H9 (cell line): ENCODE measurements at regions not wholly inside any gene's neighbourhood (a gene's known extent, or its start where the extent isn't known, plus 50 kb on each side); places are given as distances from the start of the nearest gene placed in this dataset.

ENCODE experiments used
- DNase-seq: peaks from one replicate; pipeline ENCODE4 v3.0.0-alpha.2; 2017
- H2AFZ ChIP-seq: one replicate; pipeline ENCODE4 v1.6.1; 2013; ENCODE audit warnings: mild to moderate bottlenecking, low read length, control low read depth, moderate library complexity
- H2AK5ac ChIP-seq: 2 replicates; pipeline ENCODE4 v1.6.1; 2013; ENCODE audit warnings: low read length, control low read depth, mixed read lengths; ENCODE audit not compliant: insufficient read length
- H2BK120ac ChIP-seq: one replicate; pipeline ENCODE4 v1.6.1; 2013; ENCODE audit warnings: low read depth, mild to moderate bottlenecking, low read length, control low read depth, inconsistent platforms; ENCODE audit not compliant: poor library complexity, severe bottlenecking
- H2BK12ac ChIP-seq: 2 replicates; pipeline ENCODE4 v1.6.1; 2013; ENCODE audit warnings: low read length, control low read depth, mixed read lengths, low read depth; ENCODE audit not compliant: insufficient read length
- H2BK15ac ChIP-seq: 2 replicates; pipeline ENCODE4 v1.6.1; 2013; ENCODE audit warnings: low read depth, low read length, control low read depth
- H2BK20ac ChIP-seq: one replicate; pipeline ENCODE4 v1.6.1; 2013; ENCODE audit warnings: low read depth, mild to moderate bottlenecking, low read length, control low read depth, inconsistent platforms; ENCODE audit not compliant: poor library complexity, severe bottlenecking
- H2BK5ac ChIP-seq: 2 replicates; pipeline ENCODE4 v1.6.1; 2013; ENCODE audit warnings: low read length, control low read depth, mixed read lengths; ENCODE audit not compliant: insufficient read length
- H3K14ac ChIP-seq: 2 replicates; pipeline ENCODE4 v1.6.1; 2013; ENCODE audit warnings: low read length, control low read depth; ENCODE audit not compliant: insufficient read depth
- H3K18ac ChIP-seq: 2 replicates; pipeline ENCODE4 v1.6.1; 2013; ENCODE audit warnings: low read depth, mild to moderate bottlenecking, mixed read lengths, low read length, control low read depth; ENCODE audit not compliant: insufficient read length
- H3K23ac ChIP-seq: 2 replicates; pipeline ENCODE4 v1.6.1; 2013; ENCODE audit warnings: low read length, control low read depth, mixed read lengths, low read depth; ENCODE audit not compliant: insufficient read length
- H3K23me2 ChIP-seq: 2 replicates; pipeline ENCODE4 v1.6.1; 2013; ENCODE audit warnings: low read depth, mild to moderate bottlenecking, mixed read lengths, low read length, control low read depth; ENCODE audit not compliant: insufficient read length, poor library complexity, severe bottlenecking
- H3K27ac ChIP-seq: 2 replicates; pipeline ENCODE4 v1.5.1; 2013; ENCODE audit warnings: low read length, control low read depth, mixed read lengths, low read depth; ENCODE audit not compliant: insufficient read length
- H3K27me3 ChIP-seq: 2 replicates; pipeline ENCODE4 v1.6.1; 2013; ENCODE audit warnings: low read length, control low read depth, inconsistent platforms; ENCODE audit not compliant: insufficient read depth
- H3K4ac ChIP-seq: 2 replicates; pipeline ENCODE4 v1.6.1; 2013; ENCODE audit warnings: low read depth, mild to moderate bottlenecking, control low read depth, inconsistent platforms, low read length, moderate library complexity
- H3K4me1 ChIP-seq: 2 replicates; pipeline ENCODE4 v1.6.1; 2013; ENCODE audit warnings: low read length, control low read depth, inconsistent platforms; ENCODE audit not compliant: insufficient read depth
- H3K4me2 ChIP-seq: 2 replicates; pipeline ENCODE4 v1.6.1; 2013; ENCODE audit warnings: low read length, control low read depth, mixed read lengths; ENCODE audit not compliant: insufficient read length, insufficient read depth
- H3K56ac ChIP-seq: 2 replicates; pipeline ENCODE4 v1.6.1; 2013; ENCODE audit warnings: low read depth, mild to moderate bottlenecking, mixed read lengths, low read length, control low read depth; ENCODE audit not compliant: insufficient read length
- H3K79me1 ChIP-seq: 2 replicates; pipeline ENCODE4 v1.6.1; 2013; ENCODE audit warnings: low read depth, mild to moderate bottlenecking, moderate library complexity, low read length, control low read depth, inconsistent platforms; ENCODE audit not compliant: insufficient read depth, poor library complexity, severe bottlenecking
- H3K79me2 ChIP-seq: 2 replicates; pipeline ENCODE4 v1.6.1; 2013; ENCODE audit warnings: low read length, control low read depth, inconsistent platforms; ENCODE audit not compliant: insufficient read depth
- H3K9ac ChIP-seq: 2 replicates; pipeline ENCODE4 v1.6.1; 2013; ENCODE audit warnings: low read length, control low read depth, mixed read lengths; ENCODE audit not compliant: insufficient read length; ENCODE audit errors: extremely low read depth
- H3K9me3 ChIP-seq: one replicate; pipeline ENCODE4 v1.6.1; 2013; ENCODE audit warnings: low read depth, low read length, inconsistent platforms; ENCODE audit not compliant: control insufficient read depth
- H3T11ph ChIP-seq: one replicate; pipeline ENCODE4 v1.6.1; 2013; ENCODE audit warnings: mild to moderate bottlenecking, low read length, control low read depth, inconsistent platforms
- H4K20me1 ChIP-seq: one replicate; pipeline ENCODE4 v1.6.1; 2013; ENCODE audit not compliant: control insufficient read depth, insufficient read length, insufficient read depth
- H4K5ac ChIP-seq: 2 replicates; pipeline ENCODE4 v1.6.1; 2013; ENCODE audit warnings: low read depth, mild to moderate bottlenecking, mixed read lengths, low read length, control low read depth; ENCODE audit not compliant: insufficient read length
- H4K8ac ChIP-seq: replicated peaks from 2 replicates; pipeline ENCODE4 v1.6.1; 2013; ENCODE audit warnings: low read length, control low read depth, mixed read lengths, low read depth; ENCODE audit not compliant: insufficient read length
- H4K91ac ChIP-seq: 2 replicates; pipeline ENCODE4 v1.6.1; 2013; ENCODE audit warnings: low read depth, mild to moderate bottlenecking, moderate library complexity, mixed read lengths, low read length, control low read depth; ENCODE audit not compliant: insufficient read length
- H3K27ac Mint-ChIP-seq, 3 experiments: 2 replicates in 2 of 3; 3 replicates in 1 of 3; pipeline ENCODE4 v1.8.0; 2020 to 2021; ENCODE audit warnings: mixed read lengths in 3 of 3, mild to moderate bottlenecking in 1 of 3, moderate library complexity in 1 of 3
- H3K27me3 Mint-ChIP-seq: 2 replicates; pipeline ENCODE4 v1.8.0; 2021; ENCODE audit warnings: low read depth, mild to moderate bottlenecking, moderate library complexity, mixed read lengths
- H3K36me3 Mint-ChIP-seq, 3 experiments: 2 replicates in 2 of 3; 3 replicates in 1 of 3; pipeline ENCODE4 v1.8.0; 2020 to 2021; ENCODE audit warnings: low read depth in 3 of 3, mixed read lengths in 3 of 3; ENCODE audit not compliant: insufficient read depth in 1 of 3
- H3K4me1 Mint-ChIP-seq, 2 experiments: 2 replicates each; pipeline ENCODE4 v1.8.0; 2020; ENCODE audit warnings: mixed read lengths in 2 of 2
- H3K4me3 Mint-ChIP-seq, 2 experiments: 2 replicates in 1 of 2; 3 replicates in 1 of 2; pipeline ENCODE4 v1.8.0; 2020 to 2021; ENCODE audit warnings: mild to moderate bottlenecking in 2 of 2, mixed read lengths in 2 of 2, moderate library complexity in 1 of 2
- H3K9me3 Mint-ChIP-seq, 2 experiments: 2 replicates in 1 of 2; 3 replicates in 1 of 2; pipeline ENCODE4 v1.8.0; 2020; ENCODE audit warnings: mild to moderate bottlenecking in 2 of 2, mixed read lengths in 2 of 2, moderate library complexity in 1 of 2
- WGBS: extraction: QIAGEN DNeasy Blood & Tissue Kit; methylation state at CpG from one replicate; pipeline ENCODE4 v1.1.7; 2013; ENCODE audit warnings: missing lambda C conversion rate, low lambda C conversion rate, mixed read lengths; ENCODE audit not compliant: insufficient read length; ENCODE audit errors: extremely low coverage; 5-methylcytosine and 5-hydroxymethylcytosine counted together
- TF ChIP-seq, protein P1 (sequence below): fragments of 200-600 bp; sonication (generic); conservative IDR thresholded peaks from 3 replicates; pipeline ENCODE4 v1.8.0; 2021; ENCODE audit warnings: antibody characterized with exemption, mild to moderate bottlenecking

DNA sequence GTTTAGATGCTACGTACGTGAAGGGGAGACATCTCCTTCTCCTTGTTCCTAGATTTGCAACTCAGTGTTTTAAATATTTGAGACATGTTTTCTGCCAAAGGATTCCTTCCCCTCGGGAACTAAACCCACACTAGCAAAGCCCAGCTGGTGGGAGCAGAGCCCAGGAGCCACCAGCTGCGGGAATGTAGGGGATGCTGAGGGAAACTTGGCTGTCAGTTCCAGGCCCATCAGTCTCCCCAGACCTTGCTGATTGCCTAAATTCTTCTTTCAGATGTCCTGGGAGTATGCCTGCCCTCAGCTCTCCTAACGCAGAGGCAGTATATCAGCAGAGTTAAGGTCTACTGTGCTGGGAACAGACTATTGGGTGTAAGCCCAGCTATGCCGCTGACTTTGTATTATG, 630.0 kb upstream of the TENM3 start:
- no peaks in the 10 kb centered on the region for H3K9me3 Mint-ChIP-seq
- no peak overlapping the region for H4K5ac ChIP-seq
- no peak overlapping the region for H3K23ac ChIP-seq
- no peak overlapping the region for H3K9ac ChIP-seq
- H3K4me2 ChIP-seq: no peak overlapping the region
- no peak overlapping the region for H2AFZ ChIP-seq
- peaks cover 3 to 5% of the 10 kb centered on the region in 2 experiments; a peak in 3 of 4 replicates for H3K4me1 Mint-ChIP-seq
- no peak for DNase-seq
- TF ChIP-seq, protein P1, sequence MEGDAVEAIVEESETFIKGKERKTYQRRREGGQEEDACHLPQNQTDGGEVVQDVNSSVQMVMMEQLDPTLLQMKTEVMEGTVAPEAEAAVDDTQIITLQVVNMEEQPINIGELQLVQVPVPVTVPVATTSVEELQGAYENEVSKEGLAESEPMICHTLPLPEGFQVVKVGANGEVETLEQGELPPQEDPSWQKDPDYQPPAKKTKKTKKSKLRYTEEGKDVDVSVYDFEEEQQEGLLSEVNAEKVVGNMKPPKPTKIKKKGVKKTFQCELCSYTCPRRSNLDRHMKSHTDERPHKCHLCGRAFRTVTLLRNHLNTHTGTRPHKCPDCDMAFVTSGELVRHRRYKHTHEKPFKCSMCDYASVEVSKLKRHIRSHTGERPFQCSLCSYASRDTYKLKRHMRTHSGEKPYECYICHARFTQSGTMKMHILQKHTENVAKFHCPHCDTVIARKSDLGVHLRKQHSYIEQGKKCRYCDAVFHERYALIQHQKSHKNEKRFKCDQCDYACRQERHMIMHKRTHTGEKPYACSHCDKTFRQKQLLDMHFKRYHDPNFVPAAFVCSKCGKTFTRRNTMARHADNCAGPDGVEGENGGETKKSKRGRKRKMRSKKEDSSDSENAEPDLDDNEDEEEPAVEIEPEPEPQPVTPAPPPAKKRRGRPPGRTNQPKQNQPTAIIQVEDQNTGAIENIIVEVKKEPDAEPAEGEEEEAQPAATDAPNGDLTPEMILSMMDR: no peak
- no peak overlapping the region for H3K27ac ChIP-seq
- no peak overlapping the region for H3T11ph ChIP-seq
- H3K36me3 Mint-ChIP-seq: no peaks in the 10 kb centered on the region
- H3K9me3 ChIP-seq: no peaks in the 10 kb centered on the region
- H3K79me1 ChIP-seq: no peaks in the 10 kb centered on the region
- no peak overlapping the region for H3K4me3 Mint-ChIP-seq
- no peak overlapping the region for H4K91ac ChIP-seq
- no peak overlapping the region for H2BK5ac ChIP-seq
- no CpG with 5 or more reads among the region's 6 CpGs for WGBS
- H3K23me2 ChIP-seq: no peaks in the 10 kb centered on the region
- no peaks in the 10 kb centered on the region for H3K79me2 ChIP-seq
- no peak overlapping the region for H3K18ac ChIP-seq
- H2AK5ac ChIP-seq: no peak overlapping the region
- H3K56ac ChIP-seq: no peak overlapping the region
- no peaks in the 10 kb centered on the region for H3K27me3 ChIP-seq
- no peak overlapping the region for H2BK12ac ChIP-seq
- no peaks in the 10 kb centered on the region for H3K27me3 Mint-ChIP-seq
- H2BK15ac ChIP-seq: no peak overlapping the region
- no peak overlapping the region for H4K8ac ChIP-seq
- H3K14ac ChIP-seq: no peak overlapping the region
- no peak overlapping the region; a peak in 1 of 7 replicates for H3K27ac Mint-ChIP-seq
- H3K4me1 ChIP-seq: peaks cover 4% of the 10 kb centered on the region; the same call in 1 of the 2 replicates
- H2BK20ac ChIP-seq: no peak overlapping the region
- H3K4ac ChIP-seq: no peak overlapping the region
- no peak overlapping the region for H2BK120ac ChIP-seq
- H4K20me1 ChIP-seq: no peaks in the 10 kb centered on the region
